Chondrocyte (in vitro differentiated cells): ENCODE measurements at regions not wholly inside any gene's neighbourhood (a gene's known extent, or its start where the extent isn't known, plus 50 kb on each side); places are given as distances from the start of the nearest gene placed in this dataset.

ENCODE experiments used
- DNase-seq: peaks from one replicate; pipeline ENCODE4 v3.0.0; 2021; ENCODE audit warnings: mixed read lengths, low spot score
- H3K27ac Mint-ChIP-seq: one replicate; pipeline ENCODE4 v1.8.0; 2021; ENCODE audit warnings: mild to moderate bottlenecking, moderate library complexity, mixed read lengths; ENCODE audit not compliant: unreplicated experiment
- H3K27me3 Mint-ChIP-seq: 2 replicates; pipeline ENCODE4 v1.8.0; 2021; ENCODE audit warnings: low read depth, mixed read lengths
- H3K36me3 Mint-ChIP-seq: 2 replicates; pipeline ENCODE4 v1.8.0; 2021; ENCODE audit warnings: low read depth, mixed read lengths
- H3K4me1 Mint-ChIP-seq: 2 replicates; pipeline ENCODE4 v1.8.0; 2021; ENCODE audit warnings: low read depth, mild to moderate bottlenecking, mixed read lengths
- H3K4me3 Mint-ChIP-seq: one replicate; pipeline ENCODE4 v1.8.0; 2021; ENCODE audit warnings: mild to moderate bottlenecking, moderate library complexity, mixed read lengths; ENCODE audit not compliant: unreplicated experiment
- H3K9me3 Mint-ChIP-seq: 2 replicates; pipeline ENCODE4 v1.8.0; 2021; ENCODE audit warnings: low read depth, mixed read lengths
- CTCF ChIP-seq: fragments of 200-600 bp; sonication (generic); IDR thresholded peaks from 2 replicates; pipeline ENCODE4 v1.5.0; 2021; ENCODE audit warnings: antibody characterized with exemption, mild to moderate bottlenecking, moderate library complexity

GRCh38 chr2:226256237-226256636 lies 543.4 kb downstream of the IRS1 start:
- Mint-ChIP-seq H3K27ac (no peak overlapping the region), H3K36me3 (peaks cover 2% of the 10 kb centered on the region), H3K4me1 (peaks cover 7% of the 10 kb centered on the region), H3K9me3 (peaks cover 7% of the 10 kb centered on the region), H3K27me3 (no peaks in the 10 kb centered on the region), H3K4me3 (no peak overlapping the region)
- TF ChIP-seq CTCF, result no peak
- DNase-seq, result no peak

DNA sequence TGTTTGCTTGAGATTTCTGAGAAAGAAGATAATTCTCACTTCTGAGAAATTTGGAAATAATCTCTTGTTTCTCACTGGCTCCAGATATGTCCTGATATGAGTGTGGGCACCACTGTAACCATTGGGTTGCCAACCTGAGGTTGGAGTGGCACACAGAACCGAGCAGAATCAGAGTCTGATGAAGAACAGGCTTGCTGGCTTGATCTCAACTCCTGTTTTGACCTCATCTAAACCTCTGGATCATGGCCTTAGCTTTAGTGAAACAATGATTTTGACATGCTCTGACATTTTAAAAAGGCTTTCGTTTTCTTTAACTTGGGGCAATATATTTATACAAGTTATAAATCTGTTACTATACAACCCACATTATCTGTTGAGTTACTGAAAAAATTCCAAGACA lies 548.0 kb downstream of the IRS1 start:
- H3K36me3 Mint-ChIP-seq, result peaks cover 2% of the 10 kb centered on the region
- H3K9me3 Mint-ChIP-seq, result peaks cover 7% of the 10 kb centered on the region
- DNase-seq, result no peak
- H3K4me1 Mint-ChIP-seq, result peaks cover 10% of the 10 kb centered on the region
- H3K27ac Mint-ChIP-seq, result no peak overlapping the region
- H3K4me3 Mint-ChIP-seq, result no peak overlapping the region
- no peak for TF ChIP-seq CTCF
- H3K27me3 Mint-ChIP-seq, result no peaks in the 10 kb centered on the region

GRCh38 chr2:226247289-226248275 lies 552.0 kb downstream of the IRS1 start:
- H3K4me1 Mint-ChIP-seq, result peaks cover 4% of the 10 kb centered on the region
- peaks cover 13% of the 10 kb centered on the region for H3K9me3 Mint-ChIP-seq
- no peak overlapping the region for H3K27ac Mint-ChIP-seq
- no peak for DNase-seq
- no peak overlapping the region for H3K4me3 Mint-ChIP-seq
- H3K36me3 Mint-ChIP-seq, result peaks cover 6% of the 10 kb centered on the region
- H3K27me3 Mint-ChIP-seq, result no peaks in the 10 kb centered on the region
- TF ChIP-seq CTCF, result peak; percentile 32

DNA sequence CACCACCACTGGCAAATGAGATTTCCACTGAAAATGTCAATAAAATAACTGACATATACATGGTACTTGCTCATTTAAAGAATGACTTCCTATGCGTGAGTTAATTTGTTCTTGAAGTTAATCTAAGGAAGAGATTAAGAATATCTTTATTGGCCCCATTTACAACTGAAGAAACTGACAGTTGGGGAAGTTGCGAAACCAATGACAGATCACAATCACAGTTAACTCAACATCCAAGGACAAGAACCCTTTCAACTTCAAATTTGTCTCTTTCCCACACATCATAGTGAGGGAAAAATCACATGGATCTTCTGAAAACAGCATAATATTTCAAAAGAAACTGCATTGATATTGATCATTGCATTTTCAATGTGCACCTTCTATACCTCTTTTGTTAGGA lies 565.4 kb downstream of the IRS1 start:
- DNase-seq, result no peak
- TF ChIP-seq CTCF, result no peak
- Mint-ChIP-seq H3K27me3 (no peaks in the 10 kb centered on the region), H3K36me3 (no peaks in the 10 kb centered on the region), H3K4me3 (no peak overlapping the region), H3K4me1 (no peaks in the 10 kb centered on the region), H3K9me3 (peaks cover 4% of the 10 kb centered on the region), H3K27ac (no peak overlapping the region)

DNA sequence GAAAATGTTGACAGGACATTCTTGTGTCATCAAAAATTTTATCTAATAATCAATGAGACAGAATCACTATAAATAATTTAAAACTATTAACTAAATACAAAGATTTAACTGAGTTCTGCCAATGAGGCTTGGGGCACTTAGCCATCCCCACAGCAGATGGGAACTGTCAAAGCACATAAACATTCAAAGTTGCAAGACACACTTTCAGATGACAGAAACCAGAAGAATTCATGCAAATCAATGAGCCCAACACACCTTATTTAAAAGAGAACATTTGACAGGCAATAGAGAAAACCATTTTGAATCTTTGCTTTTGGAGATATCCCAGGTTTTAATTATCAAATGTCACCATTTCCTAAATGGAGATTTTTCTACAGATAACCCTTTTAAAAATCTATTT lies 566.2 kb downstream of the IRS1 start:
- H3K4me3 Mint-ChIP-seq, result no peak overlapping the region
- H3K27me3 Mint-ChIP-seq, result no peaks in the 10 kb centered on the region
- H3K9me3 Mint-ChIP-seq, result peaks cover 4% of the 10 kb centered on the region
- H3K27ac Mint-ChIP-seq, result no peak overlapping the region
- DNase-seq, result no peak
- H3K36me3 Mint-ChIP-seq, result no peaks in the 10 kb centered on the region
- H3K4me1 Mint-ChIP-seq, result no peaks in the 10 kb centered on the region
- no peak for TF ChIP-seq CTCF
